CD4-positive, CD25-positive, alpha-beta regulatory T cell (primary cell): ENCODE measurements at regions not wholly inside any gene's neighbourhood (a gene's known extent, or its start where the extent isn't known, plus 50 kb on each side); places are given as distances from the start of the nearest gene placed in this dataset.

Experiments
- ATAC-seq, 2 donors: fragments of 150-1000 bp; cut with Tn5 transposase; one replicate each; pipeline ENCODE4 v1.10.0; 2021; ENCODE audit warnings: low read depth in 2 of 2, moderate number of reproducible peaks in 2 of 2, moderate library complexity in 1 of 2
- DNase-seq, 3 donors: peaks; one replicate each; pipeline versions ENCODE4 v3.0.0 to v3.0.0-alpha.2; 2012 to 2022; ENCODE audit warnings: mixed read lengths in 1 of 3
- H3K27ac ChIP-seq: one replicate; pipeline ENCODE4 v1.7.0; 2013; ENCODE audit warnings: mild to moderate bottlenecking, low read length; ENCODE audit not compliant: insufficient read depth, poor library complexity, severe bottlenecking
- H3K27me3 ChIP-seq: one replicate; pipeline ENCODE4 v1.7.0; 2013; ENCODE audit warnings: low read length; ENCODE audit not compliant: control insufficient read depth, insufficient read depth
- H3K36me3 ChIP-seq: one replicate; pipeline ENCODE4 v1.7.0; 2013; ENCODE audit warnings: mild to moderate bottlenecking, low read length, moderate library complexity; ENCODE audit not compliant: control insufficient read depth, insufficient read depth
- H3K4me1 ChIP-seq: 2 replicates; pipeline ENCODE4 v1.7.0; 2013; ENCODE audit warnings: mild to moderate bottlenecking, low read length; ENCODE audit not compliant: insufficient read depth, control insufficient read depth, poor library complexity, severe bottlenecking
- H3K4me3 ChIP-seq: one replicate; pipeline ENCODE4 v1.7.0; 2013; ENCODE audit warnings: low read depth, mild to moderate bottlenecking, low read length, moderate library complexity
- H3K9me3 ChIP-seq, 2 experiments: 1 replicate in 1 of 2; 2 replicates in 1 of 2; pipeline ENCODE4 v1.7.0; 2013; ENCODE audit warnings: low read length in 2 of 2, mild to moderate bottlenecking in 1 of 2, moderate library complexity in 1 of 2; ENCODE audit not compliant: control insufficient read depth in 2 of 2
- H3K27ac Mint-ChIP-seq, 3 donors: one replicate each; pipeline ENCODE4 v1.8.0; 2020 to 2022; ENCODE audit warnings: mild to moderate bottlenecking in 3 of 3, mixed read lengths in 3 of 3, moderate library complexity in 2 of 3
- H3K27me3 Mint-ChIP-seq: one replicate; pipeline ENCODE4 v1.8.0; 2022; ENCODE audit warnings: mild to moderate bottlenecking, mixed read lengths
- H3K36me3 Mint-ChIP-seq: one replicate; pipeline ENCODE4 v1.8.0; 2020; ENCODE audit warnings: mixed read lengths
- H3K4me1 Mint-ChIP-seq, 4 donors: one replicate each; pipeline ENCODE4 v1.8.0; 2020 to 2022; ENCODE audit warnings: mixed read lengths in 4 of 4, mild to moderate bottlenecking in 1 of 4
- H3K4me3 Mint-ChIP-seq, 4 donors: one replicate each; pipeline ENCODE4 v1.8.0; 2020 to 2022; ENCODE audit warnings: mild to moderate bottlenecking in 4 of 4, mixed read lengths in 4 of 4, moderate library complexity in 3 of 4
- H3K9me3 Mint-ChIP-seq, 7 donors: one replicate each; pipeline ENCODE4 v1.8.0; 2020 to 2022; ENCODE audit warnings: mixed read lengths in 7 of 7, mild to moderate bottlenecking in 3 of 7, moderate library complexity in 2 of 7

- Histone ChIP-seq H3K36me3 (no peaks in the 10 kb centered on the region), H3K9me3 (no peaks in the 10 kb centered on the region), H3K27me3 (no peaks in the 10 kb centered on the region), H3K4me3 (no peak overlapping the region), H3K4me1 (no peaks in the 10 kb centered on the region), H3K27ac (no peak overlapping the region)
- ATAC-seq (no peak), DNase-seq (no peak)
- H3K4me3 Mint-ChIP-seq = no peak overlapping the region
- H3K9me3 Mint-ChIP-seq = peaks cover 0 to 7% (median 0%) of the 10 kb centered on the region in 7 donors
- no peaks in the 10 kb centered on the region for H3K36me3 Mint-ChIP-seq
- H3K4me1 Mint-ChIP-seq = no peaks in the 10 kb centered on the region
- H3K27me3 Mint-ChIP-seq = no peaks in the 10 kb centered on the region
- no peak overlapping the region for H3K27ac Mint-ChIP-seq
These were observed 166.1 kb upstream of the ZNF521 start for GRCh38 chr18:25517881-25518715.

GRCh38 chr18:25516747-25517498, 165.0 kb upstream of the ZNF521 start:
- Mint-ChIP-seq H3K27ac (no peak overlapping the region), H3K4me1 (no peaks in the 10 kb centered on the region), H3K4me3 (no peak overlapping the region), H3K36me3 (no peaks in the 10 kb centered on the region), H3K9me3 (peaks cover 0 to 7% (median 0%) of the 10 kb centered on the region in 7 donors), H3K27me3 (no peaks in the 10 kb centered on the region)
- Histone ChIP-seq H3K27ac (no peak overlapping the region), H3K4me1 (no peaks in the 10 kb centered on the region), H3K9me3 (no peaks in the 10 kb centered on the region), H3K27me3 (no peaks in the 10 kb centered on the region), H3K4me3 (no peak overlapping the region), H3K36me3 (no peaks in the 10 kb centered on the region)
- no peak for ATAC-seq
- no peak for DNase-seq

- Histone ChIP-seq H3K9me3 (no peaks in the 10 kb centered on the region), H3K4me3 (no peak overlapping the region), H3K27ac (no peak overlapping the region), H3K27me3 (no peaks in the 10 kb centered on the region), H3K4me1 (no peaks in the 10 kb centered on the region), H3K36me3 (no peaks in the 10 kb centered on the region)
- Mint-ChIP-seq H3K27me3 (no peaks in the 10 kb centered on the region), H3K27ac (no peak overlapping the region), H3K9me3 (peaks cover 0 to 7% (median 0%) of the 10 kb centered on the region in 7 donors), H3K4me1 (no peaks in the 10 kb centered on the region), H3K36me3 (no peaks in the 10 kb centered on the region), H3K4me3 (no peak overlapping the region)
- no peak for DNase-seq
- no peak for ATAC-seq
These were observed 164.2 kb upstream of the ZNF521 start for GRCh38 chr18:25516121-25516520.

- H3K27me3 Mint-ChIP-seq = peaks cover 5% of the 10 kb centered on the region
- no peak overlapping the region for H3K4me3 Mint-ChIP-seq
- Histone ChIP-seq H3K4me3 (no peak overlapping the region), H3K27ac (no peak overlapping the region), H3K36me3 (no peaks in the 10 kb centered on the region), H3K9me3 (no peaks in the 10 kb centered on the region), H3K27me3 (no peaks in the 10 kb centered on the region), H3K4me1 (no peaks in the 10 kb centered on the region)
- no peak for ATAC-seq
- no peak overlapping the region for H3K27ac Mint-ChIP-seq
- no peaks in the 10 kb centered on the region for H3K4me1 Mint-ChIP-seq
- no peaks in the 10 kb centered on the region for H3K36me3 Mint-ChIP-seq
- no peak for DNase-seq
- peaks cover 0 to 4% (median 2%) of the 10 kb centered on the region in 7 donors for H3K9me3 Mint-ChIP-seq
These were observed 158.1 kb upstream of the ZNF521 start for GRCh38 chr18:25510096-25510495.

GRCh38 chr18:25503567-25504081, 151.7 kb upstream of the ZNF521 start:
- Mint-ChIP-seq H3K4me1 (no peaks in the 10 kb centered on the region), H3K27ac (no peak overlapping the region), H3K9me3 (peaks cover 0 to 2% (median 0%) of the 10 kb centered on the region in 7 donors), H3K36me3 (no peaks in the 10 kb centered on the region), H3K4me3 (no peak overlapping the region), H3K27me3 (peaks cover 5% of the 10 kb centered on the region)
- Histone ChIP-seq H3K27me3 (no peaks in the 10 kb centered on the region), H3K4me1 (no peaks in the 10 kb centered on the region), H3K4me3 (no peak overlapping the region), H3K27ac (no peak overlapping the region), H3K9me3 (no peaks in the 10 kb centered on the region), H3K36me3 (no peaks in the 10 kb centered on the region)
- DNase-seq = no peak
- no peak for ATAC-seq

- peaks cover 0 to 9% (median 1%) of the 10 kb centered on the region in 7 donors for H3K9me3 Mint-ChIP-seq
- H3K36me3 Mint-ChIP-seq = no peaks in the 10 kb centered on the region
- no peak overlapping the region for H3K4me3 ChIP-seq
These were observed 145.3 kb upstream of the ZNF521 start for GRCh38 chr18:25497151-25497794.

GRCh38 chr18:25496544-25496943, 144.6 kb upstream of the ZNF521 start:
- Histone ChIP-seq H3K4me3 (no peak overlapping the region), H3K27me3 (no peaks in the 10 kb centered on the region), H3K9me3 (peaks cover 0 to 4% of the 10 kb centered on the region in 2 experiments), H3K4me1 (no peaks in the 10 kb centered on the region), H3K27ac (no peak overlapping the region), H3K36me3 (no peaks in the 10 kb centered on the region)
- Mint-ChIP-seq H3K4me1 (no peaks in the 10 kb centered on the region), H3K4me3 (no peak overlapping the region), H3K36me3 (no peaks in the 10 kb centered on the region), H3K27ac (no peak overlapping the region), H3K27me3 (no peaks in the 10 kb centered on the region), H3K9me3 (peaks cover 0 to 9% (median 1%) of the 10 kb centered on the region in 7 donors)
- DNase-seq (no peak), ATAC-seq (no peak)

More at GRCh38 chr18:25497151-25497794, 145.3 kb upstream of the ZNF521 start:
- Histone ChIP-seq H3K4me1 (no peaks in the 10 kb centered on the region), H3K9me3 (peaks cover 0 to 4% of the 10 kb centered on the region in 2 experiments), H3K36me3 (no peaks in the 10 kb centered on the region), H3K27me3 (no peaks in the 10 kb centered on the region), H3K27ac (no peak overlapping the region)
- Mint-ChIP-seq H3K27ac (no peak overlapping the region), H3K4me3 (no peak overlapping the region), H3K4me1 (no peaks in the 10 kb centered on the region), H3K27me3 (no peaks in the 10 kb centered on the region)
- ATAC-seq = no peak
- no peak for DNase-seq
